Right lobe of liver (tissue), 6 donors: ENCODE measurements at regions not wholly inside any gene's neighbourhood (a gene's known extent, or its start where the extent isn't known, plus 50 kb on each side); places are given as distances from the start of the nearest gene placed in this dataset.

Experiments
- ATAC-seq, 4 donors: fragments of 200-7000 bp; cut with Tn5 transposase; one replicate each; pipeline ENCODE4 v1.9.1; 2020; ENCODE audit warnings: mild to moderate bottlenecking in 4 of 4, moderate library complexity in 4 of 4
- DNase-seq, 3 donors: peaks; one replicate each; pipeline ENCODE4 v3.0.0-alpha.2; 2020
- H3K27ac ChIP-seq, 3 donors: fragments of 200-600 bp; one replicate each; pipeline ENCODE4 v1.8.0; 2022
- H3K27me3 ChIP-seq, 2 donors: fragments of 200-600 bp; one replicate each; pipeline ENCODE4 v1.8.0; 2022
- H3K36me3 ChIP-seq, 4 donors: fragments of 200-600 bp; sonication (generic) in 1 of 4; one replicate each; pipeline versions ENCODE4 v1.5.1 to v1.8.0; 2017 to 2022; ENCODE audit warnings: control low read depth in 1 of 4
- H3K4me1 ChIP-seq, 4 donors: fragments of 200-600 bp; sonication (generic) in 1 of 4; one replicate each; pipeline versions ENCODE4 v1.5.1 to v1.8.0; 2017 to 2022; ENCODE audit warnings: control low read depth in 1 of 4
- H3K4me3 ChIP-seq, 3 donors: fragments of 200-600 bp; one replicate each; pipeline ENCODE4 v1.8.0; 2022
- H3K9me3 ChIP-seq, 4 donors: fragments of 200-600 bp; sonication (generic) in 1 of 4; one replicate each; pipeline versions ENCODE4 v1.5.1 to v1.8.0; 2017 to 2022; ENCODE audit warnings: control low read depth in 1 of 4
- CTCF ChIP-seq, 4 donors: fragments of 200-600 bp in 3 of 4; fragments of 450-650 bp in 1 of 4; IDR thresholded peaks; one replicate each; pipeline versions ENCODE4 v1.5.1 to v1.8.0; 2016 to 2022; ENCODE audit warnings: antibody characterized with exemption in 4 of 4, mild to moderate bottlenecking in 2 of 4
- POLR2A ChIP-seq: fragments of 450-650 bp; IDR thresholded peaks from one replicate; pipeline ENCODE4 v1.6.1; 2017; ENCODE audit warnings: antibody characterized with exemption, mild to moderate bottlenecking
- WGBS: methylation state at CpG from one replicate; pipeline ENCODE4 v1.1.6; 2018; ENCODE audit warnings: low coverage, low lambda C conversion rate; ENCODE audit not compliant: insufficient coverage; ENCODE audit errors: missing lambda C conversion rate; 5-methylcytosine and 5-hydroxymethylcytosine counted together
- intact Hi-C, 2 donors: fragments of 100-400 bp; cut with DNase I; formaldehyde crosslinking; loops; one replicate each; pipeline versions ENCODE4 v1.11.2 to v1.14.1; 2022
- donor health status: DM: no; HTN: yes; CAD: no.
- donor health status: DM: no; HTN: no; CAD: no.
- donor health status: DM: no; HTN: no; CAD: no.
- donor health status: DM: no; HTN: yes; CAD: no.
- donor health status: DM: no; HTN: yes; CAD: no.

GRCh38 chr3:27593173-27593572 is 109.0 kb upstream of the SLC4A7 start:
- DNase-seq: no peak
- 67% methylated on average over 2 of the region's 2 CpGs for WGBS
- Histone ChIP-seq H3K36me3 (no peaks in the 10 kb centered on the region), H3K4me3 (no peak overlapping the region), H3K9me3 (no peaks in the 10 kb centered on the region), H3K27me3 (no peaks in the 10 kb centered on the region), H3K4me1 (no peaks in the 10 kb centered on the region), H3K27ac (no peak overlapping the region)
- ATAC-seq: no peak
- intact Hi-C loops: no loop called here
- TF ChIP-seq POLR2A (no peak), CTCF (IDR thresholded peaks at IDR 0.05) (no peak)

- intact Hi-C loops: no loop called here
- Histone ChIP-seq H3K4me3 (no peak overlapping the region), H3K27ac (peak overlapping the region; percentile 3 to 41 (median 24)), H3K9me3 (no peaks in the 10 kb centered on the region), H3K27me3 (no peaks in the 10 kb centered on the region), H3K4me1 (no peaks in the 10 kb centered on the region), H3K36me3 (no peaks in the 10 kb centered on the region)
- ATAC-seq (peak; percentile 10 to 64 (median 47)), DNase-seq (no peak)
- TF ChIP-seq POLR2A: no peak
- TF ChIP-seq CTCF (IDR thresholded peaks at IDR 0.05): no peak
- WGBS: 19% methylated on average over 7 of the region's 7 CpGs
Measured at GRCh38 chr3:27591312-27592210, 107.4 kb upstream of the SLC4A7 start.

- Histone ChIP-seq H3K9me3 (no peaks in the 10 kb centered on the region), H3K27me3 (no peaks in the 10 kb centered on the region), H3K4me3 (no peak overlapping the region), H3K4me1 (no peaks in the 10 kb centered on the region), H3K36me3 (no peaks in the 10 kb centered on the region), H3K27ac (peak overlapping the region; percentile 3 to 41 (median 24))
- intact Hi-C loops: no loop called here
- TF ChIP-seq POLR2A: no peak
- TF ChIP-seq CTCF (IDR thresholded peaks at IDR 0.05): no peak
- 31% methylated on average over 5 of the region's 5 CpGs for WGBS
- DNase-seq (no peak), ATAC-seq (peak; percentile 43 to 75 (median 66))
Measured at GRCh38 chr3:27590437-27591298, 106.5 kb upstream of the SLC4A7 start.

GRCh38 chr3:27589795-27590194 is 105.6 kb upstream of the SLC4A7 start:
- H3K27ac ChIP-seq: peak overlapping the region in 1 of 3 donors; percentile 10
- ATAC-seq: no peak
- no peaks in the 10 kb centered on the region for H3K36me3 ChIP-seq

More at GRCh38 chr3:27589795-27590194, 105.6 kb upstream of the SLC4A7 start:
- TF ChIP-seq CTCF (IDR thresholded peaks at IDR 0.05) (no peak), POLR2A (no peak)
- Histone ChIP-seq H3K9me3 (no peaks in the 10 kb centered on the region), H3K4me3 (no peak overlapping the region), H3K4me1 (no peaks in the 10 kb centered on the region), H3K27me3 (no peaks in the 10 kb centered on the region)
- intact Hi-C loops: no loop called here
- no peak for DNase-seq
- WGBS: 57% methylated on average over 1 of the region's 1 CpG
